ENCODE measurements at regions not wholly inside any gene's neighbourhood (a gene's known extent, or its start where the extent isn't known, plus 50 kb on each side); places are given as distances from the start of the nearest gene placed in this dataset.

DNA sequence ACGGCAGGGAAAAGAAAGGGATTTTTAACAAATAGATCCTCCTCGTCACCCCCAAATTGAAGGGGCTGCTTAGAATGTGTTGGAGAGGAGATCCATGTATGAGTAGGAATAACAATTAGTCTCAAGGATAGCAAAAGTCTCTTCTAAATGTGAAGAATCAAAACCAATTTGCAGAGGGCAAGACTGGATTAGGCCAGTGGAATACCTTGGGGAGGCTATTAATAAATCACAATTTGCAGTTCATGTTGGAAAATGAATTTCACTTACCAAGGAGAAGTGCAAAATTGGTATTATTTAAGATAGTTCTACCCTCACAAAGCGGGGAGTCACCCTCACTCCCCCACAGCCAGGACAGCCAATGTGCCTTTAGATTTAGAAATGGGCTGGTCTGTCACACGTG, 299.8 kb upstream of the SLC30A5 start:
- TF ChIP-seq, protein P1, sequence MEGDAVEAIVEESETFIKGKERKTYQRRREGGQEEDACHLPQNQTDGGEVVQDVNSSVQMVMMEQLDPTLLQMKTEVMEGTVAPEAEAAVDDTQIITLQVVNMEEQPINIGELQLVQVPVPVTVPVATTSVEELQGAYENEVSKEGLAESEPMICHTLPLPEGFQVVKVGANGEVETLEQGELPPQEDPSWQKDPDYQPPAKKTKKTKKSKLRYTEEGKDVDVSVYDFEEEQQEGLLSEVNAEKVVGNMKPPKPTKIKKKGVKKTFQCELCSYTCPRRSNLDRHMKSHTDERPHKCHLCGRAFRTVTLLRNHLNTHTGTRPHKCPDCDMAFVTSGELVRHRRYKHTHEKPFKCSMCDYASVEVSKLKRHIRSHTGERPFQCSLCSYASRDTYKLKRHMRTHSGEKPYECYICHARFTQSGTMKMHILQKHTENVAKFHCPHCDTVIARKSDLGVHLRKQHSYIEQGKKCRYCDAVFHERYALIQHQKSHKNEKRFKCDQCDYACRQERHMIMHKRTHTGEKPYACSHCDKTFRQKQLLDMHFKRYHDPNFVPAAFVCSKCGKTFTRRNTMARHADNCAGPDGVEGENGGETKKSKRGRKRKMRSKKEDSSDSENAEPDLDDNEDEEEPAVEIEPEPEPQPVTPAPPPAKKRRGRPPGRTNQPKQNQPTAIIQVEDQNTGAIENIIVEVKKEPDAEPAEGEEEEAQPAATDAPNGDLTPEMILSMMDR (IDR thresholded peaks at IDR 0.05), result no peak

DNA sequence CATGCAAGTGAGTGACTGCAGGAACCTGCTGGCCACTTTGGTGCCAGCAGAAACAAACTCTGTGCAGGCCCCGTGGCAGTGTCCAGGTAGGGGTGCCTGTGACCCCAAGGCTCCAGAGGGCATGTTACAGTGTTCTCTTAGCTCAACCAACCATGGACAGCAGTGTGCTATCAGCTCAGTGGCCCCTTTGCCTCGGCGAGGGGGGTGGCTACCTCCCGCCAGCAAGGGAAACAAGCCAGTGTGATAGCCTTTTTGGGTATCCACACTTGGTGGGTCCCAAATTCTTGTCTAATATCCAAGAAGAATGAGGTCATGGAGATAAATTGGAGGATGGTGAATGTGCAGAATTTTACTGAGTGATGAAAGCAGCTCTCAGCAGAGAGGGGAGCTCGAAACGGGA, 298.6 kb upstream of the SLC30A5 start:
- TF ChIP-seq, protein P1 (IDR thresholded peaks at IDR 0.05), result no peak

DNA sequence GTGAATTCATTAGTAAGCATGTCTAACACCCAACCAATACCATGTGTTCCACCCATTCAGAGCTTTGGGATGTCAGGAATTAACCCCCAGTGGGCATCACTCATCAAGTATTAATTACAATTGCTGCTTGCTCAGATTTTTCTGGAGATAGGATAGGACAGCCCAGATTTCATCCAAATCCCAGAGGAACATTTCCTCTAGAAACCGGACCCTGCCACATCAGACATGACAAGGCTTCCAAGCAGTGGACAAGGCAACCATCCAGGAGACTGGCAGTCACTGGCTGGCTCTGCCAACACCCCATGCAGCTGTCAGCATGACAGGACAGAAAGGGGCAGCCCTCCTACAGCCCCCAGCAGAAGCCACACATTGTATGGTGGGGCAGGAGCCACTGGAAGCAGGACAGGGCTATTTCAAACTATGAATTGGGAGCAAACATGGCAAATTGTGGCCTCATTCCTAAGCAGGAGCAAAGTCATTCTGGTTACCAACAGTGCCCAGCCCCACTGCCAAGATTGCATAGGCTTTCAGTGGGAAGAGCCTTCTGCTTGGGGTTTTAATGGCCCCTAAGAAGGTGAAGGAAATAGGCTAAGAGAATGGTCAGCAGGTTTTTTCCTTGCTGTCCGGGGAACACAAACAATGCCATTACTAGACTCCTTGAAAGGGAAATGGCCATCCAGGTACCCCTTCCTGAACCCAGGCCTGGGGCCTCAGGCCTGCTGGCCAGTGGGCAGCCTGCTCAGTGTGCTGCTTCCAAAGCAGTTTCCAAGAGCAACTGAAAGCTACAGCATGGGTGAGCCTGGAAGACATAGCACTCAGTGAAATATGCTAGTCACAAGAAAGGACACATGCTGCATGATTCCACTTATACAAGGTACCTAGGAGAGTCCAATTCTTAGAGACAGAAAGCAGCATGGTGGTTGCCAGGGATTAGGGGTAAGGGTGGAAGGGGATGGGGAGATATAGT, 294.7 kb upstream of the SLC30A5 start:
- TF ChIP-seq, protein P1 (IDR thresholded peaks at IDR 0.05), result no peak

DNA sequence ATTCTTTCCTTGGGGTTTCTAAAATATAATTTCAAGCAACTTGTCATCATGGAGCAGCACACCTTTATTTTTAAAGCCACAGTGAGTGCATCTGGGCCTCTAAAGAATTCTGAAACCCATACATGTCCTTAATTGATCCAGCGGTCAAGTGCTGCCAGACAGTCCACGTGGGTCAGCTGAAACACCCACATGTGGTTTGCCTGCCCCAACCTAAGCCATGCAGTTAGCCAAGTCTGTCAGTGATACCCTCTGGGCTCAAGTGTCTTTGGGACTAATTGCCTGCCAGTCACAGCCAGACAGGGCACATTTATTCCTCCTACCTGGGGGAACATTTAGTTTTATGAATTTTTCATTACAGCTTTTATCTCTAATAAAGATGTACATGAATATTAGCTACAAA, 291.4 kb upstream of the SLC30A5 start:
- TF ChIP-seq, protein P1 (IDR thresholded peaks at IDR 0.05), result no peak

DNA sequence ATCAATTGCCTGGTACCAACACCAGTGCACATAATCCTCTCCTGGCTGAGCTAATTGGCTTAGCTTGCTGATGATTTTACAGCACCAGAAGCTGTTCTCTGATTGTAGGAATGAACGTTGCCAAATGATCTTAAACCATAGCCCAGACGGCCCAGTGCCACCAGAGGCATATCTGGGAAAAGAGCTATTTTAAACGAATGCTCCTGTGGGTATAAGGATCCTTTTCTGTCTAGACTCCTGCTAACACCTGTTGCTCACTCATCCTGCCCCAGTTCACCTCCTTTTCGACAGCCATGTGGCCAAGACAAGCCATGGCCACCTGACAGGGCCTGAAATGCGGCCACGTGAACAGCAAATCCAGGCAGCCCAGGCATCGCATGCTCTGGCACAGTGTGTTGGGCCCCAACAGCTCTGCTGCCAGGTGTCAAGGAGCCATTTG, 289.9 kb upstream of the SLC30A5 start:
- TF ChIP-seq, protein P1 (IDR thresholded peaks at IDR 0.05), result no peak

DNA sequence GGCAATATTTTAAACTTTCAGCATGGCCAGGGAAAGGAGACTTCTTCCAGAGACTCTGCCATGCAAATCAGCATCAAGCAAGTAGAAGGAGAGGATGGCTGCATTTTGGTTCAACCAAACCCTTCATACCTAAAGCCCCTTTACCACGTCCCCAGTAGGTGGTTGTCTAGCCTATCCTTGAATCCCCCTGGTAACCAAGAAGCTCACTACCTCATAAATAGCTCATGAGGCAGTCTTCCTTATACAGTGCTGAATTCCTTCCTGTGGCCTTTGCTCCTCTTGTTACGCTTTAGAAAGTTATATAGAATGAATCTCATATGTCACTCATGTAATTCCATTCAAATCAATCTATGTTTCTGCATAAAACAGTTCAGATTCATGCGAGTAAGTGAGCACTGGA, 289.5 kb upstream of the SLC30A5 start:
- TF ChIP-seq, protein P1 (IDR thresholded peaks at IDR 0.05), result no peak

DNA sequence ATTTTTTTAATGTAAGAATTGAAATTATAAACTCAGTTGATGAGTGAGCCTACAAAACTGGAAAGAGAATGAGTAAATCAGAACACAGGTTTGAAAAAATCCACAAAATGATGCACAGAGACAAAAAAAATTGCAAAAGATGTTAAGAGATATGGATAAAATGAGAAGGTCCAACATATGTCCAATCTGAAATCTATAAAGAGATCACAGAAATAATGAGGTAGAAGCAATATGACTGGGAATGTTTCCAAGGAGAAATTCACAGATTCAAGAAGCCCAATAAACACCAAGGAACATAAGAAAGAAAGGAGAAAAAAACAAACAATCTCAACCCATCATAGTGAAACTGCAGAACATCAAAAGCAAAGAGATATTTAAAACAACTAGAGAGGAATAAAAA, 288.4 kb upstream of the SLC30A5 start:
- TF ChIP-seq, protein P1 (IDR thresholded peaks at IDR 0.05), result no peak
